ENCODE measurements at regions not wholly inside any gene's neighbourhood (a gene's known extent, or its start where the extent isn't known, plus 50 kb on each side); places are given as distances from the start of the nearest gene placed in this dataset.

GRCh38 chr7:17016402-17017010 is 134.7 kb upstream of the AGR3 start (continued):
- peak; percentile 82 for TF ChIP-seq PPARG (CRISPR knock-in tag; conservative IDR thresholded peaks at IDR 0.05)
- TF ChIP-seq YEATS2 (CRISPR knock-in tag; IDR thresholded peaks at IDR 0.05; ENCODE audit: borderline replicate concordance), result peak; percentile 29; the same call in 1 of the 2 replicates
- TF ChIP-seq, protein P1, sequence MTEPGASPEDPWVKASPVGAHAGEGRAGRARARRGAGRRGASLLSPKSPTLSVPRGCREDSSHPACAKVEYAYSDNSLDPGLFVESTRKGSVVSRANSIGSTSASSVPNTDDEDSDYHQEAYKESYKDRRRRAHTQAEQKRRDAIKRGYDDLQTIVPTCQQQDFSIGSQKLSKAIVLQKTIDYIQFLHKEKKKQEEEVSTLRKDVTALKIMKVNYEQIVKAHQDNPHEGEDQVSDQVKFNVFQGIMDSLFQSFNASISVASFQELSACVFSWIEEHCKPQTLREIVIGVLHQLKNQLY (CRISPR knock-in tag; IDR thresholded peaks at IDR 0.05), result no peak
- peak; percentile 58; the same call in 1 of the 2 replicates for TF ChIP-seq REPIN1 (CRISPR knock-in tag; IDR thresholded peaks at IDR 0.05; ENCODE audit: borderline replicate concordance, low read depth)
- TF ChIP-seq ZSCAN30 (CRISPR knock-in tag; IDR thresholded peaks at IDR 0.05), result no peak
- TF ChIP-seq, protein P2, sequence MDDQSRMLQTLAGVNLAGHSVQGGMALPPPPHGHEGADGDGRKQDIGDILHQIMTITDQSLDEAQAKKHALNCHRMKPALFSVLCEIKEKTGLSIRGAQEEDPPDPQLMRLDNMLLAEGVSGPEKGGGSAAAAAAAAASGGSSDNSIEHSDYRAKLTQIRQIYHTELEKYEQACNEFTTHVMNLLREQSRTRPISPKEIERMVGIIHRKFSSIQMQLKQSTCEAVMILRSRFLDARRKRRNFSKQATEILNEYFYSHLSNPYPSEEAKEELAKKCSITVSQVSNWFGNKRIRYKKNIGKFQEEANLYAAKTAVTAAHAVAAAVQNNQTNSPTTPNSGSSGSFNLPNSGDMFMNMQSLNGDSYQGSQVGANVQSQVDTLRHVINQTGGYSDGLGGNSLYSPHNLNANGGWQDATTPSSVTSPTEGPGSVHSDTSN (CRISPR knock-in tag; IDR thresholded peaks at IDR 0.05; ENCODE audit: borderline replicate concordance), result no peak
- TF ChIP-seq E2F5 (CRISPR knock-in tag; conservative IDR thresholded peaks at IDR 0.05), result no peak
- no peak for TF ChIP-seq SYNCRIP (IDR thresholded peaks at IDR 0.05; ENCODE audit: insufficient read depth, low read depth, low read length)
- no peak for TF ChIP-seq ZNF768 (CRISPR knock-in tag; IDR thresholded peaks at IDR 0.05)
- no peak for TF ChIP-seq REST (IDR thresholded peaks at IDR 0.05; ENCODE audit: borderline replicate concordance in 1 of 2, low read depth in 1 of 2, low read length in 2 of 2)
- no peak for TF ChIP-seq ZNF790 (CRISPR knock-in tag; IDR thresholded peaks at IDR 0.05; ENCODE audit: borderline replicate concordance)
- TF ChIP-seq HDAC2 (CRISPR knock-in tag; IDR thresholded peaks at IDR 0.05), result peak; percentile 83
- TF ChIP-seq YEATS4 (CRISPR knock-in tag; IDR thresholded peaks at IDR 0.05; ENCODE audit: borderline replicate concordance), result no peak
- TF ChIP-seq ZNF614 (CRISPR knock-in tag; IDR thresholded peaks at IDR 0.05; ENCODE audit: borderline replicate concordance), result peak; percentile 71
- TF ChIP-seq, protein P3, sequence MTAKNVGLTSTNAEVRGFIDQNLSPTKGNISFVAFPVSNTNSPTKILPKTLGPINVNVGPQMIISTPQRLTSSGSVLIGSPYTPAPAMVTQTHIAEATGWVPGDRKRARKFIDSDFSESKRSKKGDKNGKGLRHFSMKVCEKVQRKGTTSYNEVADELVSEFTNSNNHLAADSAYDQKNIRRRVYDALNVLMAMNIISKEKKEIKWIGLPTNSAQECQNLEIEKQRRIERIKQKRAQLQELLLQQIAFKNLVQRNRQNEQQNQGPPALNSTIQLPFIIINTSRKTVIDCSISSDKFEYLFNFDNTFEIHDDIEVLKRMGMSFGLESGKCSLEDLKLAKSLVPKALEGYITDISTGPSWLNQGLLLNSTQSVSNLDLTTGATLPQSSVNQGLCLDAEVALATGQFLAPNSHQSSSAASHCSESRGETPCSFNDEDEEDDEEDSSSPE (CRISPR knock-in tag; IDR thresholded peaks at IDR 0.05), result no peak
- no peak for TF ChIP-seq ZNF556 (CRISPR knock-in tag; IDR thresholded peaks at IDR 0.05; ENCODE audit: borderline replicate concordance)
- no peak for TF ChIP-seq NPAS2 (CRISPR knock-in tag; IDR thresholded peaks at IDR 0.05; ENCODE audit: borderline replicate concordance)
- TF ChIP-seq ZNF430 (CRISPR knock-in tag; IDR thresholded peaks at IDR 0.05), result no peak
- no peak for TF ChIP-seq ZNF83 (CRISPR knock-in tag; IDR thresholded peaks at IDR 0.05; ENCODE audit: borderline replicate concordance)
- no peak for TF ChIP-seq ZNF670 (CRISPR knock-in tag; IDR thresholded peaks at IDR 0.05; ENCODE audit: borderline replicate concordance)
- TF ChIP-seq THRA (CRISPR knock-in tag; IDR thresholded peaks at IDR 0.05; ENCODE audit: borderline replicate concordance), result peak; percentile 70; the same call in 1 of the 2 replicates

Measured in HepG2 (cell line).